GM21360 (cell line): ENCODE measurements at regions not wholly inside any gene's neighbourhood (a gene's known extent, or its start where the extent isn't known, plus 50 kb on each side); places are given as distances from the start of the nearest gene placed in this dataset.

ENCODE experiments used
- ATAC-seq: cut with Tn5 transposase; IDR thresholded peaks from one replicate; pipeline ENCODE4 v1.9.1; 2021; ENCODE audit warnings: mild to moderate bottlenecking, moderate library complexity; ENCODE audit not compliant: unreplicated experiment

DNA sequence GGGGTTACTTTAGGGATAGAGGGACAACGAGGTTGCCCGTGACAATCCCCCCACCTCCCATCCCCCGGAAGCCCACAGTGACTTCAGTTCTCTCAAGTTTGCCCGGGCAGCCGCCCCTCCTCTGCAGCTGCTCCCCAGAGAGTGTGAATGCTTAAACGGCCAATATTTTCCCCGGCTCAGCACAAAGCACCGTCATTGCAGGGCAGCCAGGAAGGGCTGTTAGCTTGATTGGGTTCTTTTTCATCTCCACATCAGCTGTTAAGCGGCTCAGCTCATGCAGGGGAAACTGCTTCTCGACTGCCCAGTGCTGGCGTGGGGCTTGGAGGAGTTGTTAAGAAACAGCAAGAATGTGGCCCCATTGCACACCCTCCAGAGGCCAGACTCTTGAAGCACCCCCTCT is 120.5 kb upstream of the NCOR2 start:
- no peak for ATAC-seq

DNA sequence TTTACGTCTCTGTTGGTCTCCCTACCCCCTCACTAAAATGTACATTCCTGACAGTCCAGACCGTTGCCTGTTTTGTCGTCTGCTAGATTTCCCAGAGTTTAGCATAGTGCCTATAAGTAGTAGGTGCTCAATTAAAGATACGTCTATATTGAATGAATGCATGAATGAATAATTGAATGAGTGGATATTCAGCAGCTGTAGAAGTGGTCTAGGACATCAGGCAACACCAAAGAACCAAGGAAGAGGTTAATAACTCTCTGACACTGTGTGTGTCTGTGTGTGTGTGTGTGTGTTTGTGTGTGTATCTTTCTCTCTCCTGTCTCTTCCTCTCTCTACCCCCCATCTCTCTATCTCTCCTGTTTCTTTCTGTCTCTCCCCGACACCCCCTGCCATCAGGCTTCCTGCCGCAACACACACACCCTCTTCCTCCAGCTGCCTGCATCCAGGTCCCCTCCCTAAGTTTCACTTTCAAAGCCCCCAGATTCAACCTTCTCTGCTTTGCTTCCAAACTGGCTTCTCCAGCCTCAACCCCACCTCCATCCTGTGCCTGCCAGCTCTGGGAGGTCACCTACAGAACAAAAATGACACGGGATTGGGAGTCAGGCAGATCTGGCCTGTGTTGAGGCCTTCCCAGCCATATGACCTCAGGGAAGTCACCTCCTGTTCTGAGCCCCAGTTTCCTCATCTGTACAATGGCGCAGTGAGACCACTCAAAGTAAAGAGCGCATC is 119.9 kb upstream of the NCOR2 start:
- no peak for ATAC-seq

DNA sequence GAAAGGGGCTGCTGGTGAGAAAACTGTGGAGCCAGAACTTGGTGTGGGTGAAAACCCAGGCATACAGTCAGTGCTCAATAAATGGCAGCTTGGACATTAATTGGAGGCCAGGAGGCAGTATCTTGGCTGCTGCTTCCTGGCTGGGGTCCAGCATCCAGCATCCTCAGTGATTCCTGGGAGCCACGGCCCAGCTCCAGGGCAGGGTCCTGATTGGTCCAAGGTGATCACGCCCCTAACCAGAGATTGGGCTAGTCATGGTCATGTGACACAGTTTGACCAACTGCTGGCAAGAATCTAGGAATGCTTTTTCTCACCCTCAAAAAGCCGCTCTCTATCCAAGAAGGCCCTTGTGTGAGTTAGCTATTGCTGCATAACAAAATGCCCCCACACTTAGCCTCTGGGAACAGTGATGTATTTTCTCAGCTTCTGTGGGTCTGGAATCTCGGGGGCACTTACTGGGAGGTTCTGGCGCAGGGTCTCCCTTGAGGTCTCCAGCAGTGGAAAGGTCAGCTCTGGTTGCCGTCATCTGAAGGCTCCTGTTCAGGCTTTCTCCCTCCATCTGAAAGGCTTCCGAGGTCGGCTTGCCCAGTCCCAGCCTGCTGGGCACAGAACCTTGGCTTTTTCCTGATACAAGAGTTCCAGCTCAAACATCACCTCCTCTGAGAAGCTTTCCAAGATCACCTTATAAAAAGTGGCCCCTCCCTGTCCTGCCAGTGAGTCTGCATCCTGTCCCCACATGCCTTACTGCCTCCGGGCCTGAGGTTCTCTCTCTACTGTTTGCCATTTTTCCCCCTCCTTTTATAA is 119.2 kb upstream of the NCOR2 start:
- ATAC-seq: no peak

DNA sequence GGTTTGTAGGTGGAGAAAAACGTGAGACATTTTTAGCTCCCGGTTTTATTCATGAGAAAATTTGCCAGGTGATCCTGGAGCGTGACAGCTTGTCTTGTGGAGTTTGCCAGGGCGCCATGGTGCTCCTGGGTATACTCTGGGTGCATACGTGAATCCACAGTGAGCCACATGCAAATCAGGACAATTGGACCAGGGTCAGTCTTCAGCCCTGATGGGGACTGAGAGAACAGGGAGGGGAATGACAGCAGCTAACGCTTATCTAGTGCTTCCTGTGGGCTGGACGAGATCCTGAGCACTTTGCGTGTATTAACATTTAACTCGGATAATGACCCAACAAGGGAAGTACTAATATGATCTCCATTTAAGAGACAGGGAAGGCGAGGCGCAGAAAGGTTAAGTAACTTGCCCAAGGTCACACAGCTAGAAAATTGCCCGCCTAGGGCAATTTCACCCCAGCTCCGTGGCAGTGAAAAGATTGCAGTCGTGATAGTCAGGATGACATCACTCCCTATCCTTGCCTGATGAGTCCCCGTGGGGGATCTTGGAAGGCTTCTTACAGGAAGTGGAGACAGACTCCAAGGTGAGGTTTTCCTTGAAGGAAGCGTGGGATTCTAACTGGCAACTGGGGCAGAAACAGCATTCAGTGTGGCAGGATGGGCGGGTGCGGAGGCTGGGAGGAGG is 118.4 kb upstream of the NCOR2 start:
- no peak for ATAC-seq

DNA sequence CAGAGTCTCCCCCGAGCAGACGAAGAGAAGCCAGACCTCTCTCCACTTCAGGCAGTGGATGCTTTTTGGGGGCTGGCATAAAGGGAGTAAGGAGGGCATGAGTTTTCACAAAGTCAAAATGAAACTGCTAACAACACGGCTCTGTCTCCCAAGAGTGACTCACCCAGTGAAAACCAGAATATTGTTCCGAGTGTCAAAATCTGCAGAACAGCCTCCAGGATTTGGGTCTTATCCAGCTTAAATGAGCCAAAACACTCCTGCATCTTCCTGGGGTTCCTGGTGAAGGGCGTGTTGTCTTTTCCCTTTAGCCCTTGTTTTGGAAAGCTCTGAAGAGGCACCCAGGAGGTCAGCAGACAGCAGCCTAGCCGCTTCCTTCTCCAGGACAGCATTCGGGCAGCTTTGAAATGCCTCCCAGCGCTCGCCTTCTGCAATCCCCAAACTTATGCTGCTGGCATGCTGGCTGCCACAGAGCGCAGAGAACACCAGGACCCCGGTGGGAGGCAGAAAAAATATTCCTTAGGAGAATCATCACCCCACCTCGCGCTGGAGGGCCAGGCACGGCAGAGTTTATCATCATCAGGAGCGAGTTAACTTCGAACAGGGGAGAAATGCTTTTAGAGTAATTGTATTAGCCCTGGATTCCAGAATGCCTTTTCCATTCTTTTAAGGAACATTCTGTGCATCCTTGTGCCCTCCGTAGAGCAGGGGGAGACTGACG is 117.7 kb upstream of the NCOR2 start:
- ATAC-seq: no peak

DNA sequence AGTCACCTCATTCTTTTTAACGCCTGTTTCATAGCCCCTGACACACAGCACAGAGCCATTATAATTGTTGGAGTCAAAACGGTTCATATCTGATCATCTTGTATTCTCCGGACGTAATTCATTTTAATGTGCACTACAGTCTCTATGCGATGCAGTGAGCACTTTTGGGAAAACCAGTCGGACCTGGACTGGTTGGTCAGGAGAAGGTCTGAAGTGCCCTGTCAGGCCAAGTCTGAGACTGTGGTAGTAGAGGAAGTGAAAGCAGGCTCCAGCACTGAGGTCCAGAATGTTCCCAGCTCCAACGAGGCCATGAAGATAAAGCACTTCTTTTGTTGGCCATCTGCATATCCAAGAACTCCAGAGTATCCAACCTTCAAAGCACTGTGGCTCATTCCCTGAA is 117.1 kb upstream of the NCOR2 start:
- no peak for ATAC-seq

DNA sequence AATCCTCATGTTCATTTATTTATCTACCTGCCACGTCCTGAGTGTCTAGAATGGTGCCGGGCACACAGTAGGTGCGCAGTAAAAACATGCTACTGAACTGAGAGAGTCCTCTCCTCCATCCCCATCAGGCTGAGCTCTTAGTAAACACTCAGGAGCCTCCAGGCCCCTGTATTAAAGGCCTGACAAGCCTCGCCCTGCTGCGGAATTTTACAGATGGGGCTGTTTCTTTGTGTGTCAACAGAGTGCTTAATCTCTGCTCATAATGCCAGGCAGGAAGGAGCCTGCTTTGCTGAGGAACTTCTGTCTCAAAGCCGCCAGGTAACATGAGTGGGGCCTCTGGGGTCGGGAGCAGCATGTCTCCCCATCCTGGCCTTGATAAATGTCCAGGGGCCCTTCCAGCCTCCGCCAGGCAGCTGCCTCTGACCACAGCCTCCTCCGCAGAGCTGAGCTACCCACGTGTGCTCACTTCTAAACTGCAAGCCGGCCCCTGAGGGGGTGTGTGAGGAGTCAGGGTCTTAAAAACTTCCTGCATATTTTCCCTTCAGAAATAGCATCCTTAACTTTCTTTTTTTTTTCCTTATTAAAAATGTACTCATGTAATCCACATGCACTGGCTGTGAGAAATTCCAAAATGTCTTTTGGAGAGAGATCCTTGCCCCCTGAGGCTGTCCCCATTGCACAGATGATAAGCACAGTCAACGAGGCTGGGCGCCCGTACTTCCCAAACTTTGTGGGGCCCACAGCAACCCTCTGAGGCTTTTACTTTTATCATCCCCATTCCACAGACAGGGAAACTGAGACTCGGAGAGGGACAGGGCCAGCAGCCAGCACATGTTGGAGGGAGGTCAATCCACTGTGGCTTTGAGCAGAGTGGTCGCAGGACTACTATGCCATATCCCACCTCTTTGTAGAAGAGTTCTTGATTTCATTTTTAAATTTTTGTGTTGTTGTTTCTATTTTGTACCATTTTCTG is 116.0 kb upstream of the NCOR2 start:
- no peak for ATAC-seq

DNA sequence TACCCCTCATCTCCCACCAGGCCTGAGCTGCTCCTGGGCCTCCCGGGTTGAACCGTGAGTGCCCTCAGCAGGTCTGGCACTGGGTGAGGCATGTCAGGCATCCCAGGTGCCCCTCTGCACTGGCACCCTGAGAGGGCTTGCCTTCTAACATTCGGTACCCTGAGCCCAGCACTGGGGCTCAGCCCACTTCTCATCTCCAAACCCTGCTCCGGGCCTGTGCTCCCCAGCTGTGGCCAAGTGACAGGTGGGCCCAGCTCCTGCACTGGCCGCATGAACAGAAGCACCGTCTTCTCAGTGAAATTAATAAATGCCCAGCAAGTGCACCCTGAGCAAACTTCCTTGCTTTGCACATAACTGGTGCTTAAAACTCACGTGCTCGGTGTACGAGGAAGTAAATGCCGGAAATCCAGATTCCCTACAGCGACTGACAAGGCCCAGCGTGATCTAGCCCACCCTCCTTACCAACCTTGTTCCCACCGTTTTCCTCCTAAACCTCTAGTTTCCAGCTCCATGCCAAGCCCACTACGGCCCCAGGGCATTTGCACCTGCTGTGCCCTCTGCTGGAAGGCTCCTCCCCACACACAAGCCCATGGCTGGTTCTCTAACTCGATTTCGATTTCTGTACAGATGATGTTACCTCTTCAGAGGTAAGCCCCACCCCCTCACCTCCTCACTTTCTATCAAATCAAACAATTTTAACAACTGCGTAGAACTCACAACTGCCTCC is 115.2 kb upstream of the NCOR2 start:
- ATAC-seq: no peak

DNA sequence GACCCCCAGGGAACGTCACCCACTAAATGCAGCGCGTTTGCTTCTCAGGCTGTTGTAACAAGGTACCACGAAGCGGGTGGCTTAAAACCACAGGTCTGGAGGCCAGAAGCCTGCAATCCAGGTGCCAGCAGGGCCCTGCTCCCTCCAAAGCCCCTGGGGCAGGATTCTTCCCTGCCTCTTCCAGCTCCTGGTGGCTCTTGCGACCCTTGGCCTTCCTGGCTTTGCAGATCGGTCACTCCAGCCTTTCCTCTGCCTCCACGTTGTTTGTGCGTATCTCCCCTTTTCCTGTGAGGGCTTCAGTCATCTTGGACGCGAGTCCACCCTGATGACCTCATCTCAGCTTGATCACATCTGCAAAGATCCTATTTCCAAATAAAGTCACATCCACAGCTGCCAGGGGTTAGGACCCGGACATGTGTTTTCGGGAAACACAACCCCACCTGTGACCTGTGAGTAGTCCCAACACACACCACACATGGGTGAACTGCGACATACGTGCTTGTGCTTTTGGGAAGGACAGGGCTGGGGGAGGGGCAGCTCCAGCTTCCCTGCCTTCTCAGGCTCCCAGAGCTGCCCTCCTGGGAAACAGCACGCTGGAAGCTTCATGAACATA is 114.5 kb upstream of the NCOR2 start:
- no peak for ATAC-seq

DNA sequence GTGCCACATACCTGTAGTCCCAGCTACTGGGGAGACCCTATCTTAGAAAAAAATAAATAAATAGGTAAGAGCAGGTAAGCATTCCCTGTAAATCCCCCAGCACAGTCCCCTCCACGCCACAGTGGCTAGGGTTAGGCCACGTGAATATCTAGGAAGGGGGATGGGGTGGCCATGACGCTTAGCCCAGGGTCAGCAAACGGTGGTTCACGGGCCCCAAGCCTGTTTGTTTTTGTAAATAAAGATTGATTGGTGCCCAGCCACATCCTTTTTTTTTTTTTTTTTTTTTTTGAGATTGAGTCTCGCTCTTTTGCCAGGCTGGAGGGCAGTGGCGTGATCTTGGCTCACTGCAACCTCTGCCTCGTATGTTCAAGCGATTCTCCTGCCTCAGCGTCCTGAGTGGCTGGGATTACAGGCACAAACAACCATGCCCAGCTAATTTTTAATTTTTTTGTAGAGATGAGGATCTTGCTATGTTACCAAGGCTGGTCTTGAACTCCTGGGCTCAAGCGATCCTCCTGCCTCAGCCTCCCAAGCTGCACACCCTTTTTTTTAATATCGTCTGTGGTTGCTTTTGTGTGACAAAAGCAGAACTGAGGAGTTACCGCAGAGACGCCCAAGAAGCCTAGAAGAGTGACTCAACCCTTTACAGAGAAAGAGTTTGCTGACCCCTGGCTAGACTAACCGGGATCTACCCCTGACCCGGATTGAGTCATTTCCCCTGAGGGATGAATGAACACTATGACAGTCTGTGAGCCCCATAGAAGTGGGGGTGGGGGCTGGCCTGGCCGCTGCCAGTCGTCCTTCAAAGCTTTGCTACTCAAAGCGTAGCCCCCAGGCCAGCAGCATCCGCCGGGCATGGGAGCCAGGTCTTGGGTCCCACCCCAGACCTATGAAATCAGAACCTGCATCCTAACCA is 113.7 kb upstream of the NCOR2 start:
- ATAC-seq: no peak

DNA sequence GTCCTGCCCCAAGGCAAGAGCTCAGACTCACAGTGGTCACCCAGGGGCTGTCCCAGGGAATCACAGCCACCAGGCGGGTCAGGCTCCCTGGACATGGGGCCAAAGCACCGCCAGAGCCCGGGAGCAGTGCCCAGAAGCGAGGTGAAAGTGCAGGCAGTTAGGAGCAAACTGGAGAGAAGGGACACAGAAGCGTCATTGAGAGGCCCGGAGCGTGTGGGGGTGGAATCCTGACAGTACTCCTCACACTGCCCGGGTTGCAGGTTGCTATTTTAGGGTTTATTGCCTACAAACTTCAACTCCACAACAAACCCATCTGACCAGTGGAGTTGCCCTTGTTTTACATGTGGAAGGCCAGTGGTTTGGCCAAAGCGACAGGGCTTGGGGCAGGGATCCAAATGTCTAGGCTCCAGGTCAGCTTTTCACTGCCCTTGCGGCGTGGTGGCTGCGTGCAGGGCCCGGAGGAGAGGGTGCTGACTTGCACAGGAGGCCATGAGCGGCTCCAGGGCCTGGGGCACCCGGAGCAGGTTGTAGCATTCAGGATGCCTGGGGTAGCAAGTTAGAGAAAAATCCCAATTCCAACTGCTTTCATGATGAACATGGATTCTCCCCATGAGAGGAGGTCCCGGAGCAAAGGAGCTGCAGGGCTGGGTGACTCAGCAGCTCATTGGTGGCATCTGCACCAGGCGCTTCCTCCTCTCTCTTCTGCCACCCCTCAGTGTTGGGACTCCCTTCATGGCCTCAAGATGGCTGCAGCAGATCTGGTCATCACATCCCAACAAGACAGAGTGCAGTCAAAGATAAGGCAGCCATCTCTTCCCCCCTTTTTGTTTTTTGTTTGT is 112.3 kb upstream of the NCOR2 start:
- ATAC-seq: no peak

DNA sequence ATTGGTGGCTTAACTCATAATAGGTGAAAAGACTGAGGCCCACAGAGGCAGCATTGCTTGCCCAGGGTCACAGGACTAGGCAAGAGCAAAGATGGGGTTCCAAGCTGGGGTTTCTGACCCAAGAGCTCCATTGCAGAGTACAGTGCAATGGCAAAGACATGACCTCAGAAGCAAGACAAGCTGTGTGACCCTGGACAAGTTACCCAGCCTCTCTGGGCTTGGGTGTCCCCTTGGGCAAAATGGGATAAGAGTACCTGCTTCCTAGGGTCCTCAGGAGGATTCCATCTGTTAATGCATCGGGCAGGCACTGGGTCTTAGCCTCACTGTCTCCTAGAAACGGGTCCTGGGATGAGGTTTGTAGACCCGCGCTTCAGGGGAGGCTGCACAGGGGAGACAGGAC is 111.6 kb upstream of the NCOR2 start:
- no peak for ATAC-seq

DNA sequence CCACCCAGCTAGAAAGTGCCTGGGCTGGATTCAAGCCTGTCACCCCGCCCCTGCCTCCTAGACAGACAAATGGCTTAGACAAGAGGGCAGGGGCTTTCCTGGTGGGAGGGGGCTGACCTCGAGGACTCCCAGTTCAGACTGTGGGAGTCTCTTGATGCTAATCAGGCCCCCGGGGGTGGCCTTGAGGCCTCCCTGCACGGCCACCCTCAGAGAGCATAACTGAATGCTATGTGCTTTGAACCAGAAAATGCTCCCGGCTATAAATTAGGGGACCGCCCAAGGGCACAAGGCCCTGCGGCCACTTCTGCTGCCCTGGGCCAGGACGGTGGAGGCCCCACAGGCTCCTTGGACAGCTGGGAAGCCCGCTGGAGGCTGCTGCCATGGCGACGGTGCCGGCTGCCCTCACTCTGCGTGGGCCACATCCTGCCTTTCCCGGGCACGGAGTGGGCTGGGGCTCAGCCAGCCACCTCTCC is 111.0 kb upstream of the NCOR2 start:
- no peak for ATAC-seq

DNA sequence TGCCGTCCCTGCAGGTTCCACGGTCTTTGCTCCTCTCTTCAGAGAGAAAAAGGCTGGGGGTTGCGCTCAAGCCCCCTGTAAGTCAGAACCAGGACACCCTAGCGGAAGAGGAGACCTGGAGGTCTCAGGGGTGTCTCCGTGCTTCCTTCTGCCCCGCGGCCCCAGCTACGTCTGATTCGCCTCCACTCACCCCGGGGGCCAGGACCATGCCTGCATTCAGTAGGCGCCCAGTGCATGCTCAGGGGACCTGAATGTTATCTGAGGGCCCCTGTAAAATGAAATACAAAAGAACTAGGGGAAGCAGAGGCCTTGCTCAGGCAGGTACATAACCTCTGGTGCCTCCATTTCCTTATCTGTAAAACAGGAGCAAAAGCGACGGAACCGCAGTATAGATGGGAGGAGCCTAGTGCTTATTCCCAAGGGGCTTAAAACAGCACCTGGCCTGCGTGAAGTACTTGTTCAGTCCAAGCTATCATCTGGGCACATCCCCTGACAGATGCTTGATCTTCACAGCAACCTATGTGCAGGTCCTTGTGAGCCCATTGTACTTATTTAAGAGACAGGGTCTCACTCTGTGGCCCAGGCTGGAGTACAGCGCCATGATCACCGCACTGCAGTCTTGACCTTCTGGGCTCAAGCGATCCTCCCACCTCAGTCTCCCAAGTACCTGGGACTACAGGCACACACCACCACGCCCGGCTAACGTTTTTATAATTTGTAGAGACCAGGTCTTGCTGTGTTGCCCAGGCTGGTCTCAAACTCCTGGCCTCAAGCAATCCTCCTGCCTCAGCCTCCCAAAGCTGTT is 110.3 kb upstream of the NCOR2 start:
- no peak for ATAC-seq

DNA sequence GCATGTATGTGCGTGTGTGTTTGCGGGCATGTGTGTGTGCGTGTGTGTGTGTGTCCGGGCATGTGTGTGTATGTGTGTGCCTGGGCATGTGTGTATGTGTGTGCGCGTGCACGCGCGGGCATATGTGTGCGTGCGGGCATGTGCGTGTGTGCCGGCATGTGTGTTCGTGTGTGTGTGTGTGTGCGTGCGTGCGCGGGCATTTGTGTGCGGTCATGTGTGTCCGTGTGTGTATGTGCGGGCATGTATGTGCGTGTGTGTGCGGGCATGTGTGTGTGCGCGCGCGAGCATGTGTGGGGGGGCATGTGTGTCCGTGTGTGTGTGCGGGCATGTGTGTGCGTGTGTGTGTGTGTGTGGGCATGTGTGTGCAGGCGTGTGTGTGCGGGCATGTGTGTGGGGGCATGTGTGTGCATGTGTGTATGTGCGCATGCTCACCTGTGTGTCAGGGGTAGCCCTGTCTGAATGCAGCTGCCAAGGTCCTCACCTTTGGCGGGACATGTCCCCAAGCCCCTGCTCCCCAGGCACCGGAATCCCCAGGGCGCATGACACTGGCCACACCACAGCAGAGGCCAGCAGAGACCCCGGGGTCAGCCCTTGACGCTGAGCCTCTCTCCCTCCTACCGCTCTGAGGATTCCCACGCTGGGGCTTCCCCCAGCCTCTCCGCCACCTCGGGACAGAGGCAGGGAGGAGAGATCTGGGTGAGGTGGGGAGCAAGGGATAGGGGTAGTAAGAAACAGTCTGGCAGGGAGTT is 109.5 kb upstream of the NCOR2 start:
- no peak for ATAC-seq
